Uterus (tissue), 3 donors: ENCODE measurements at regions not wholly inside any gene's neighbourhood (a gene's known extent, or its start where the extent isn't known, plus 50 kb on each side); places are given as distances from the start of the nearest gene placed in this dataset.

Experiments
- DNase-seq, 2 donors: peaks; one replicate each; pipeline ENCODE4 v3.0.0-alpha.2; 2019 to 2020
- H3K27ac ChIP-seq, 2 donors: fragments of 200-600 bp; sonication (generic); 1 replicate in 1 of 2; 2 replicates in 1 of 2; pipeline ENCODE4 v1.5.1; 2016 to 2018
- H3K27me3 ChIP-seq, 2 donors: fragments of 200-600 bp; sonication (generic); one replicate each; pipeline ENCODE4 v1.5.1; 2018 to 2019; ENCODE audit warnings: control low read depth in 1 of 2
- H3K36me3 ChIP-seq, 2 donors: fragments of 200-600 bp; sonication (generic); one replicate each; pipeline ENCODE4 v1.5.1; 2019; ENCODE audit warnings: control low read depth in 1 of 2
- H3K4me1 ChIP-seq, 2 donors: fragments of 200-600 bp; sonication (generic); one replicate each; pipeline ENCODE4 v1.5.1; 2018 to 2019; ENCODE audit warnings: control low read depth in 1 of 2
- H3K4me3 ChIP-seq, 2 donors: fragments of 200-600 bp; sonication (generic); 1 replicate in 1 of 2; 2 replicates in 1 of 2; pipeline ENCODE4 v1.5.1; 2018 to 2019; ENCODE audit warnings: mild to moderate bottlenecking in 1 of 2
- H3K9me3 ChIP-seq, 2 donors: fragments of 200-600 bp; sonication (generic); one replicate each; pipeline ENCODE4 v1.5.1; 2019; ENCODE audit warnings: control low read depth in 1 of 2
- CTCF ChIP-seq, 4 experiments: fragments of 200-600 bp in 2 of 4; fragments of 450-650 bp in 2 of 4; sonication (generic) in 2 of 4; IDR thresholded peaks; one replicate each; pipeline ENCODE4 v1.5.1; 2016 to 2019; ENCODE audit warnings: antibody characterized with exemption in 4 of 4, mild to moderate bottlenecking in 2 of 4, moderate library complexity in 1 of 4
- POLR2A ChIP-seq, 2 donors: fragments of 450-650 bp; IDR thresholded peaks; one replicate each; pipeline ENCODE4 v1.6.1; 2016; ENCODE audit warnings: antibody characterized with exemption in 2 of 2, mild to moderate bottlenecking in 1 of 2, moderate library complexity in 1 of 2
- intact Hi-C: fragments of 100-400 bp; cut with DNase I; formaldehyde crosslinking; loops from one replicate; pipeline ENCODE4 v1.15.1; 2023; ENCODE audit warnings: low total_unique reads
- donor health status: DM: yes; HTN: yes; CAD: no.

GRCh38 chr3:18828637-18829036 lies 319.7 kb upstream of the KCNH8 start:
- TF ChIP-seq CTCF (IDR thresholded peaks at IDR 0.05) (no peak), POLR2A (IDR thresholded peaks at IDR 0.05) (no peak)
- H3K4me3 ChIP-seq = no peak overlapping the region
- H3K4me1 ChIP-seq = no peaks in the 10 kb centered on the region
- DNase-seq = no peak
- no peaks in the 10 kb centered on the region for H3K36me3 ChIP-seq
- H3K9me3 ChIP-seq = no peaks in the 10 kb centered on the region
- H3K27me3 ChIP-seq = no peaks in the 10 kb centered on the region
- no peak overlapping the region for H3K27ac ChIP-seq
- intact Hi-C loops = no loop called here

- H3K9me3 ChIP-seq = no peaks in the 10 kb centered on the region
- no peaks in the 10 kb centered on the region for H3K36me3 ChIP-seq
- no peak for DNase-seq
- no peak overlapping the region for H3K4me3 ChIP-seq
- H3K27ac ChIP-seq = no peak overlapping the region
- H3K4me1 ChIP-seq = no peaks in the 10 kb centered on the region
- intact Hi-C loops = no loop called here
- no peaks in the 10 kb centered on the region for H3K27me3 ChIP-seq
- TF ChIP-seq POLR2A (IDR thresholded peaks at IDR 0.05) = no peak
- no peak for TF ChIP-seq CTCF (IDR thresholded peaks at IDR 0.05)
Measured at GRCh38 chr3:18827664-18828063, 320.6 kb upstream of the KCNH8 start.

GRCh38 chr3:18825665-18826064 lies 322.6 kb upstream of the KCNH8 start:
- intact Hi-C loops = no loop called here

GRCh38 chr3:18813300-18813699 lies 335.0 kb upstream of the KCNH8 start:
- no peak for DNase-seq
- Histone ChIP-seq H3K36me3 (no peaks in the 10 kb centered on the region), H3K4me1 (no peaks in the 10 kb centered on the region), H3K4me3 (no peak overlapping the region), H3K9me3 (no peaks in the 10 kb centered on the region), H3K27ac (no peak overlapping the region), H3K27me3 (no peaks in the 10 kb centered on the region)
- TF ChIP-seq POLR2A (IDR thresholded peaks at IDR 0.05) (no peak), CTCF (IDR thresholded peaks at IDR 0.05) (no peak)
- intact Hi-C loops = no loop called here

More at GRCh38 chr3:18825665-18826064, 322.6 kb upstream of the KCNH8 start:
- H3K27me3 ChIP-seq = no peaks in the 10 kb centered on the region
- no peaks in the 10 kb centered on the region for H3K9me3 ChIP-seq
- no peak for DNase-seq
- no peaks in the 10 kb centered on the region for H3K36me3 ChIP-seq
- no peak overlapping the region for H3K4me3 ChIP-seq
- no peak for TF ChIP-seq CTCF (IDR thresholded peaks at IDR 0.05)
- no peak for TF ChIP-seq POLR2A (IDR thresholded peaks at IDR 0.05)
- no peak overlapping the region for H3K27ac ChIP-seq
- no peaks in the 10 kb centered on the region for H3K4me1 ChIP-seq

GRCh38 chr3:18812316-18812715 lies 336.0 kb upstream of the KCNH8 start:
- H3K36me3 ChIP-seq = no peaks in the 10 kb centered on the region

More at GRCh38 chr3:18812316-18812715, 336.0 kb upstream of the KCNH8 start:
- intact Hi-C loops = no loop called here
- TF ChIP-seq POLR2A (IDR thresholded peaks at IDR 0.05) = no peak
- no peak for TF ChIP-seq CTCF (IDR thresholded peaks at IDR 0.05)
- no peak overlapping the region for H3K27ac ChIP-seq
- H3K4me3 ChIP-seq = no peak overlapping the region
- no peaks in the 10 kb centered on the region for H3K27me3 ChIP-seq
- H3K9me3 ChIP-seq = no peaks in the 10 kb centered on the region
- no peak for DNase-seq
- no peaks in the 10 kb centered on the region for H3K4me1 ChIP-seq
